Panc1 (cell line): ENCODE measurements at regions not wholly inside any gene's neighbourhood (a gene's known extent, or its start where the extent isn't known, plus 50 kb on each side); places are given as distances from the start of the nearest gene placed in this dataset.

Source experiments
- ATAC-seq: fragments of 200-7000 bp; cut with Tn5 transposase; 2 replicates; pipeline ENCODE4 v1.9.1; 2020; ENCODE audit warnings: mild to moderate bottlenecking, moderate library complexity
- BruUV-seq: library from RNA; stranded (reverse); fragments of 400-500 nt; replicated peaks from 2 replicates; lab custom pipeline; 2021; lab: Mats Ljungman, UMichigan
- CTCF ChIA-PET: fragments of 300-600 bp; sonication (Branson Sonifier 250); formaldehyde crosslinking; loops from one replicate; lab custom pipeline; 2022; ENCODE audit warnings: antibody characterized with exemption; lab: Charles Lee
- POLR2A ChIA-PET: fragments of 300-600 bp; sonication (Branson Sonifier 250); formaldehyde crosslinking; loops from one replicate; lab custom pipeline; 2022; ENCODE audit warnings: antibody characterized with exemption; lab: Charles Lee
- DNase-seq: peaks from one replicate; pipeline ENCODE4 v3.0.0-alpha.2; 2010; ENCODE audit warnings: low read depth, low spot score
- H3K27ac ChIP-seq: 2 replicates; pipeline ENCODE4 v1.5.1; 2011; ENCODE audit warnings: mild to moderate bottlenecking, low read length, inconsistent platforms
- H3K27me3 ChIP-seq: fragments of 200-500 bp; sonication (Bioruptor generic); 2 replicates; pipeline ENCODE4 v1.6.0; 2014; ENCODE audit warnings: low read length, inconsistent platforms; ENCODE audit not compliant: control insufficient read depth, insufficient read depth
- H3K36me3 ChIP-seq: fragments of 200-500 bp; sonication (Bioruptor generic); 2 replicates; pipeline ENCODE4 v1.5.1; 2014; ENCODE audit warnings: inconsistent platforms, mild to moderate bottlenecking, low read length, moderate library complexity; ENCODE audit not compliant: control insufficient read depth, insufficient read depth
- H3K4me1 ChIP-seq: 2 replicates; pipeline ENCODE4 v1.5.1; 2011; ENCODE audit warnings: inconsistent platforms, mild to moderate bottlenecking, low read length, moderate library complexity; ENCODE audit not compliant: control insufficient read depth, insufficient read depth
- H3K4me3 ChIP-seq, 2 experiments: 2 replicates each; pipeline ENCODE4 v1.5.1; 2011 to 2012; ENCODE audit warnings: low read depth in 2 of 2, low read length in 2 of 2, mild to moderate bottlenecking in 2 of 2, inconsistent platforms in 1 of 2, moderate library complexity in 1 of 2
- H3K9me3 ChIP-seq: fragments of 200-500 bp; sonication (Bioruptor generic); 2 replicates; pipeline ENCODE4 v1.5.1; 2014; ENCODE audit warnings: low read depth, mild to moderate bottlenecking, inconsistent platforms, low read length, moderate library complexity; ENCODE audit not compliant: control insufficient read depth, insufficient read depth
- CTCF ChIP-seq: fragments of 450-650 bp; IDR thresholded peaks from 2 replicates; pipeline ENCODE4 v1.5.1; 2017; ENCODE audit warnings: mild to moderate bottlenecking
- POLR2AphosphoS5 ChIP-seq: IDR thresholded peaks from 2 replicates; pipeline ENCODE4 v1.6.1; 2012; ENCODE audit warnings: mild to moderate bottlenecking, low read depth, low read length, moderate library complexity
- SIN3A ChIP-seq: IDR thresholded peaks from 2 replicates; pipeline ENCODE4 v1.6.1; 2012; ENCODE audit warnings: low read depth, mild to moderate bottlenecking, low read length, moderate library complexity, borderline replicate concordance; ENCODE audit not compliant: insufficient read depth
- TCF7L2 ChIP-seq: IDR thresholded peaks from 2 replicates; pipeline ENCODE4 v1.6.1; 2011; ENCODE audit warnings: mild to moderate bottlenecking, low read depth, low read length, inconsistent platforms
- in situ Hi-C: cut with HindIII; loops from 2 replicates; pipeline ENCODE4 v1.10.0; 2016; ENCODE audit warnings: low sequenced_read_pairs, low pct_unique_long_range_greater_than_20kb
- intact Hi-C: fragments of 100-400 bp; cut with micrococcal nuclease; formaldehyde crosslinking; loops from one replicate; pipeline ENCODE4 v1.10.0; 2022; ENCODE audit not compliant: unreplicated experiment
- TF ChIP-seq, protein P1 (sequence below), 2 experiments: IDR thresholded peaks; 2 replicates each; pipeline ENCODE4 v1.6.1; 2011 to 2012; ENCODE audit warnings: low read depth in 2 of 2, control low read depth in 1 of 2, low read length in 1 of 2, mild to moderate bottlenecking in 1 of 2, moderate library complexity in 1 of 2; ENCODE audit not compliant: insufficient read depth in 1 of 2

- in situ Hi-C loops (no loop called here), intact Hi-C loops (no loop called here)
- ATAC-seq, result peak; percentile 51; the same call in 1 of the 2 replicates
- Histone ChIP-seq H3K27me3 (no peaks in the 10 kb centered on the region), H3K9me3 (no peaks in the 10 kb centered on the region), H3K36me3 (no peaks in the 10 kb centered on the region), H3K4me3 (no peak overlapping the region), H3K4me1 (no peaks in the 10 kb centered on the region), H3K27ac (no peak overlapping the region)
- TF ChIP-seq CTCF, result peak; percentile 56
- TF ChIP-seq, protein P1, sequence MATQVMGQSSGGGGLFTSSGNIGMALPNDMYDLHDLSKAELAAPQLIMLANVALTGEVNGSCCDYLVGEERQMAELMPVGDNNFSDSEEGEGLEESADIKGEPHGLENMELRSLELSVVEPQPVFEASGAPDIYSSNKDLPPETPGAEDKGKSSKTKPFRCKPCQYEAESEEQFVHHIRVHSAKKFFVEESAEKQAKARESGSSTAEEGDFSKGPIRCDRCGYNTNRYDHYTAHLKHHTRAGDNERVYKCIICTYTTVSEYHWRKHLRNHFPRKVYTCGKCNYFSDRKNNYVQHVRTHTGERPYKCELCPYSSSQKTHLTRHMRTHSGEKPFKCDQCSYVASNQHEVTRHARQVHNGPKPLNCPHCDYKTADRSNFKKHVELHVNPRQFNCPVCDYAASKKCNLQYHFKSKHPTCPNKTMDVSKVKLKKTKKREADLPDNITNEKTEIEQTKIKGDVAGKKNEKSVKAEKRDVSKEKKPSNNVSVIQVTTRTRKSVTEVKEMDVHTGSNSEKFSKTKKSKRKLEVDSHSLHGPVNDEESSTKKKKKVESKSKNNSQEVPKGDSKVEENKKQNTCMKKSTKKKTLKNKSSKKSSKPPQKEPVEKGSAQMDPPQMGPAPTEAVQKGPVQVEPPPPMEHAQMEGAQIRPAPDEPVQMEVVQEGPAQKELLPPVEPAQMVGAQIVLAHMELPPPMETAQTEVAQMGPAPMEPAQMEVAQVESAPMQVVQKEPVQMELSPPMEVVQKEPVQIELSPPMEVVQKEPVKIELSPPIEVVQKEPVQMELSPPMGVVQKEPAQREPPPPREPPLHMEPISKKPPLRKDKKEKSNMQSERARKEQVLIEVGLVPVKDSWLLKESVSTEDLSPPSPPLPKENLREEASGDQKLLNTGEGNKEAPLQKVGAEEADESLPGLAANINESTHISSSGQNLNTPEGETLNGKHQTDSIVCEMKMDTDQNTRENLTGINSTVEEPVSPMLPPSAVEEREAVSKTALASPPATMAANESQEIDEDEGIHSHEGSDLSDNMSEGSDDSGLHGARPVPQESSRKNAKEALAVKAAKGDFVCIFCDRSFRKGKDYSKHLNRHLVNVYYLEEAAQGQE (IDR thresholded peaks at IDR 0.05; ENCODE audit: insufficient read depth in 1 of 2, low read depth in 2 of 2, low read length in 1 of 2), result no peak
- no TSS peak for BruUV-seq
- no peak for DNase-seq
- ChIA-PET CTCF (interaction anchor here (0.6 kb wide), 1 partner anchor 1253 kb away, joined by 7 read pairs; no protein-coding TSS in a partner anchor), POLR2A (no interaction called here)
Measured at GRCh38 chr6:156102129-156102528, 646.5 kb upstream of the NOX3 start.

GRCh38 chr6:156098839-156099238 is 643.2 kb upstream of the NOX3 start:
- BruUV-seq, result no TSS peak
- ATAC-seq, result no peak

More at GRCh38 chr6:156098839-156099238, 643.2 kb upstream of the NOX3 start:
- in situ Hi-C loops (no loop called here), intact Hi-C loops (no loop called here)
- TF ChIP-seq CTCF, result no peak
- TF ChIP-seq, protein P1 (IDR thresholded peaks at IDR 0.05; ENCODE audit: insufficient read depth in 1 of 2, low read depth in 2 of 2, low read length in 1 of 2), result no peak
- no peak for TF ChIP-seq SIN3A
- TF ChIP-seq TCF7L2, result no peak
- TF ChIP-seq POLR2AphosphoS5, result no peak
- DNase-seq, result no peak
- CTCF ChIA-PET, result no interaction called here
- Histone ChIP-seq H3K4me1 (no peaks in the 10 kb centered on the region), H3K4me3 (no peak overlapping the region), H3K27me3 (no peaks in the 10 kb centered on the region), H3K27ac (no peak overlapping the region), H3K9me3 (no peaks in the 10 kb centered on the region), H3K36me3 (no peaks in the 10 kb centered on the region)
- POLR2A ChIA-PET, result interaction anchor here (0.5 to 0.6 kb wide), 2 partner anchors 10 to 19 kb away, joined by 3 read pairs; no protein-coding TSS in a partner anchor
